Left ventricle myocardium inferior (tissue), 1 donor: ENCODE measurements at regions not wholly inside any gene's neighbourhood (a gene's known extent, or its start where the extent isn't known, plus 50 kb on each side); places are given as distances from the start of the nearest gene placed in this dataset.
"Not testable (repeated sequence)": the region's sequence is repeated elsewhere in the genome, so short reads cannot be mapped to it uniquely, and the experiment has no call there.

Experiments
- DNase-seq: peaks from one replicate; pipeline ENCODE4 v3.0.0-alpha.2; 2020
- H3K27ac ChIP-seq: fragments of 200-600 bp; replicated peaks from 2 replicates; pipeline ENCODE4 v1.8.0; 2021
- H3K27me3 ChIP-seq: fragments of 200-600 bp; 2 replicates; pipeline ENCODE4 v1.8.0; 2021; ENCODE audit warnings: low read depth
- H3K36me3 ChIP-seq: fragments of 200-600 bp; 2 replicates; pipeline ENCODE4 v1.8.0; 2021
- H3K4me1 ChIP-seq: fragments of 200-600 bp; 2 replicates; pipeline ENCODE4 v1.8.0; 2021
- H3K4me3 ChIP-seq: fragments of 200-600 bp; 2 replicates; pipeline ENCODE4 v1.8.0; 2021; ENCODE audit warnings: mild to moderate bottlenecking, moderate library complexity
- H3K9me3 ChIP-seq: fragments of 200-600 bp; replicated peaks from 2 replicates; pipeline ENCODE4 v1.8.0; 2021
- intact Hi-C: fragments of 100-400 bp; cut with micrococcal nuclease; formaldehyde crosslinking; loops from one replicate; pipeline ENCODE4 v1.11.0; 2022
- TF ChIP-seq, protein P1 (sequence below): fragments of 200-600 bp; IDR thresholded peaks from 2 replicates; pipeline ENCODE4 v1.8.0; 2021; ENCODE audit warnings: antibody characterized with exemption, mild to moderate bottlenecking, borderline replicate concordance
- donor health status: DM: no; HTN: yes; CAD: no; lungs with severe emphysema.

DNA sequence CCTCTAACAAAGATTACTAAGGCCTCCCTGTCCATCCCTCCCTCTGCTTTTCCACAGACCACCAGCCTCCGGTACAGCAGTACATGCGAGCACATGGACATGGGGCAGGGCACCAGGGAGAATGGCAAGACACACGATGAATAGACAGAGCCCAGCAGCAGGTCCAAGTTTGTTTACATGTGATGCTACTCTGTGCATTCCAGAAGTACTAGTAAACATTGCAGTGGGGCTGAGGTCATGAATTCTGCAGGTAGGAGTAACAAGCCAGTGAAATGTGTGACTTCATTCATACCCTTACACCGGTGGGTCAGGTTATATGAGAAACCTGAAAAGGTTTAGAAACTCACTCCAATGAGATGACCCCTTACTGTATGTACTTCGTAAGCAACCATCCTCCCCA lies 205.7 kb downstream of the BCL11A start:
- H3K9me3 ChIP-seq: no peaks in the 10 kb centered on the region
- intact Hi-C loops: no loop called here
- no peak overlapping the region for H3K27ac ChIP-seq
- no peak overlapping the region for H3K4me3 ChIP-seq
- TF ChIP-seq, protein P1, sequence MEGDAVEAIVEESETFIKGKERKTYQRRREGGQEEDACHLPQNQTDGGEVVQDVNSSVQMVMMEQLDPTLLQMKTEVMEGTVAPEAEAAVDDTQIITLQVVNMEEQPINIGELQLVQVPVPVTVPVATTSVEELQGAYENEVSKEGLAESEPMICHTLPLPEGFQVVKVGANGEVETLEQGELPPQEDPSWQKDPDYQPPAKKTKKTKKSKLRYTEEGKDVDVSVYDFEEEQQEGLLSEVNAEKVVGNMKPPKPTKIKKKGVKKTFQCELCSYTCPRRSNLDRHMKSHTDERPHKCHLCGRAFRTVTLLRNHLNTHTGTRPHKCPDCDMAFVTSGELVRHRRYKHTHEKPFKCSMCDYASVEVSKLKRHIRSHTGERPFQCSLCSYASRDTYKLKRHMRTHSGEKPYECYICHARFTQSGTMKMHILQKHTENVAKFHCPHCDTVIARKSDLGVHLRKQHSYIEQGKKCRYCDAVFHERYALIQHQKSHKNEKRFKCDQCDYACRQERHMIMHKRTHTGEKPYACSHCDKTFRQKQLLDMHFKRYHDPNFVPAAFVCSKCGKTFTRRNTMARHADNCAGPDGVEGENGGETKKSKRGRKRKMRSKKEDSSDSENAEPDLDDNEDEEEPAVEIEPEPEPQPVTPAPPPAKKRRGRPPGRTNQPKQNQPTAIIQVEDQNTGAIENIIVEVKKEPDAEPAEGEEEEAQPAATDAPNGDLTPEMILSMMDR: no peak
- H3K27me3 ChIP-seq: no peaks in the 10 kb centered on the region
- no peaks in the 10 kb centered on the region for H3K4me1 ChIP-seq
- DNase-seq: no peak
- H3K36me3 ChIP-seq: no peaks in the 10 kb centered on the region

DNA sequence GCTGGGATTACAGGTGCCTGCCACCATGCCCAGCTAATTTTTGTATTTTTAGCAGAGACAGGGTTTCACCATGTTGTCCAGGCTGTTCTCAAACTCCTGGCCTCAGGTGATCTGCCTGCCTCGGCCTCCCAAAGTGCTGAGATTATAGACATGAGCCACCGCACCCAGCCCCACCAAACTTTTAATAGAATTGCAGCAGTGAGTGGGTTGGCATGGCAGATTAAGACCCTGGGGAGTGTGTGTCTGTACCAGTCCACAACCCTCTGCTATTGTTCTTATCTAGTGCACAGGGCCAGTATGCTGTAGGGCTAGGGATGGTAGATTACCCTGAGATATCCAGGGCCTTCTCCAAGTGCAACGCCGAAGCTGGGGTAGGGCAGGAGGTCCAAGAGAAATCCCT lies 211.0 kb downstream of the BCL11A start:
- H3K27ac ChIP-seq, intact Hi-C loops, H3K9me3 ChIP-seq, H3K36me3 ChIP-seq, H3K27me3 ChIP-seq, H3K4me3 ChIP-seq, H3K4me1 ChIP-seq, DNase-seq: not testable (repeated sequence)

DNA sequence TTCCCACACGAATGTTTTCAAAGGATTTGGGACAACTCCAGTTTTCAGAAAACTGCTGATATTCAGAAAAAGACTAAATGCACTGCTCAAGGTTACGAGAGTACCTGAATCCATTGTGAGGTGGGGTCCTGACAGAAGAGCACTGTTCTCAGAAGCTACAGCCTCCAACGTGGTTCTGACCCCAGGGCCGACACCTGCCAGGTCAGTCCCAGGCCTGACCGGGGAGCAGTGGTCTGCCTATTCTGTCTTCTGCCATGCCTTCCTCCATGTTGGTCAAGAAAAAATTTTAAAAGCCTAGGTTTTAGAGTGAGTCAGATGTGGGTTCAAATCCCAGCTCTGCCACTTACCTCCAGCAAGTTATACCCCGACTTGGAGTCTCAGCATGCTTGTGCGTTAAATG lies 212.3 kb downstream of the BCL11A start:
- intact Hi-C loops: no loop called here
- no peak for DNase-seq
- no peak overlapping the region for H3K27ac ChIP-seq
- H3K36me3 ChIP-seq: no peaks in the 10 kb centered on the region
- no peaks in the 10 kb centered on the region for H3K27me3 ChIP-seq
- TF ChIP-seq, protein P1: no peak
- no peaks in the 10 kb centered on the region for H3K9me3 ChIP-seq
- no peaks in the 10 kb centered on the region for H3K4me1 ChIP-seq
- H3K4me3 ChIP-seq: no peak overlapping the region

DNA sequence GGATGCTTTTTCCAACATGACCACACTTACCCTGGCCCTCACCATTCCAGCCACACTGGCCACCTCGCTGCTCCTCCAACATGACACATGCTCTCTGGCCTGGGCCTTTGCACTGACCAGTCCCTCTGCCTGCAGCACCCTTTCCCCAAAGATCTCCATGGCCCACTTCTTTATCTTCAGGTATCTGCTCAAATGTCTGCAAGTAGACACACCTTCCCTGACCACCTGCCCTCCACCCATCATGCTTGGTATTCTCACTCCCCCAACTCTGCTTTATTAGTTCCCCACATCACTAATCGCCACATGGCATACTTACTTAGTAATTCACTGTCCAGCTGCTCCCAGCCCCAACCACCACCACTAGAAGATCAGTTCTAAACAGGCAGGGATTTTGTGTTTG lies 214.2 kb downstream of the BCL11A start:
- Histone ChIP-seq H3K36me3 (no peaks in the 10 kb centered on the region), H3K27ac (no peak overlapping the region), H3K27me3 (no peaks in the 10 kb centered on the region), H3K4me3 (no peak overlapping the region), H3K4me1 (no peaks in the 10 kb centered on the region), H3K9me3 (no peaks in the 10 kb centered on the region)
- TF ChIP-seq, protein P1: no peak
- DNase-seq: no peak
- intact Hi-C loops: loop anchor here (5.0 kb wide), 1 partner anchor 213 kb away; the partner anchor contains the start of gene BCL11A

DNA sequence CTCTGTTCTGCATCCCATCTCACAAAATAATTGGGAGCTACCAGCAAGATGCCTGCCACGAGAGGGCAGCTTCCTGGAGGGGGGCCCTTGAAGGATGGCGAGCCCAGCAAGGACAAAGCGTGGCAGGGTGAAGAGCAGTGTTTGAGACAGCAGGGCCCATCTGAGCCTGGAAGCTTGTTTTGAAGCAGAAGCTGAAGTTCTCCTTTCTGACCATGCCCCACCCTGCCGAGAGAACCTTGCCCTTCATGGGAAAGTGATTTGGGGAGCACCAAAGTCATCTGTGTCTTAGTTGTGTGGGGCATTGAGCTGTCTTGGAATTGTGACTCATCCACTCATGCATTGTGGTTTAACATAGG lies 216.3 kb downstream of the BCL11A start:
- TF ChIP-seq, protein P1: peak; percentile 53
- Histone ChIP-seq H3K36me3 (no peaks in the 10 kb centered on the region), H3K27ac (no peak overlapping the region), H3K4me3 (no peak overlapping the region), H3K4me1 (no peaks in the 10 kb centered on the region), H3K9me3 (no peaks in the 10 kb centered on the region), H3K27me3 (no peaks in the 10 kb centered on the region)
- intact Hi-C loops: loop anchor here (5.0 kb wide), 1 partner anchor 215 kb away; the partner anchor contains the start of gene BCL11A
- DNase-seq: peak; percentile 27

DNA sequence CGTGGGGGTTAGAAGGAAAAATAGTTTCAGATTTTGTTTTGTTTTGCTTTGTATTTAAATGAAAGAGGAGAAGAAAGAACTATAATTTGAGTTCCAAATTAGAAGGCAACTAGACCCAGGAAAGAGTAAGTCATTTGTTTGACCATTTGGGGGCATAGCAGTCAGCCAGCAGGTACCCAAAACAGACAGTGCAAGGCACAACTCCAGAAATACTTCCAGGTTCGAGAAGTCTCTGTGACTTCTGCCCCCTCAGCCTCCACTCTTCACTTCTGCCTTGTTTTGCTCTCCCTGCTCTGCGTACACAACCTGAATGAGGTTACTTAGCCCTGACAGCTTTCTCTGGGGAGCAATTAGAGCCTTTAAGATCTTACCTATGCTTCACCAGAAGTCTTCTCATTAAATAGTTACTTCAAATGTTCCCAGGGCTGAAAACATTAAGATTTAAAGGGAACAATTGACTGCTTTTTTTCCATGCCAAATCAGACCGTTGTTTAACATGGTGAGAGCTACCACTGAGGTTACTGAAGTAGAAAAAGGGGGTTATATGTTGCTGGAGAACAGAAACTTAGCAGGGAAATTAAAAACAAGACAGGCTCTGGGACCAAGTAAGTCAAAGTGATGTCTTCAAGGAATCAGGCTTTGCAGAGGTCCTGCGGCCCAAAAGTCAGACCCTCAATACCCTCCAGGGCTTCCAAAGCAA lies 216.9 kb downstream of the BCL11A start:
- no peak for DNase-seq
- TF ChIP-seq, protein P1: no peak
- H3K27ac ChIP-seq: no peak overlapping the region
- no peak overlapping the region for H3K4me3 ChIP-seq
- H3K36me3 ChIP-seq: no peaks in the 10 kb centered on the region
- intact Hi-C loops: loop anchor here (5.0 kb wide), 1 partner anchor 216 kb away; the partner anchor contains the start of gene BCL11A
- H3K27me3 ChIP-seq: no peaks in the 10 kb centered on the region
- H3K4me1 ChIP-seq: no peaks in the 10 kb centered on the region
- H3K9me3 ChIP-seq: no peaks in the 10 kb centered on the region
